GM19463 (cell line): ENCODE measurements at regions not wholly inside any gene's neighbourhood (a gene's known extent, or its start where the extent isn't known, plus 50 kb on each side); places are given as distances from the start of the nearest gene placed in this dataset.
A peak's percentile ranks its signal among the peaks of the same experiment; 100 is the strongest.

Experiments used
- ATAC-seq: cut with Tn5 transposase; IDR thresholded peaks from one replicate; pipeline ENCODE4 v1.9.1; 2021; ENCODE audit warnings: mild to moderate bottlenecking, moderate library complexity; ENCODE audit not compliant: unreplicated experiment

DNA sequence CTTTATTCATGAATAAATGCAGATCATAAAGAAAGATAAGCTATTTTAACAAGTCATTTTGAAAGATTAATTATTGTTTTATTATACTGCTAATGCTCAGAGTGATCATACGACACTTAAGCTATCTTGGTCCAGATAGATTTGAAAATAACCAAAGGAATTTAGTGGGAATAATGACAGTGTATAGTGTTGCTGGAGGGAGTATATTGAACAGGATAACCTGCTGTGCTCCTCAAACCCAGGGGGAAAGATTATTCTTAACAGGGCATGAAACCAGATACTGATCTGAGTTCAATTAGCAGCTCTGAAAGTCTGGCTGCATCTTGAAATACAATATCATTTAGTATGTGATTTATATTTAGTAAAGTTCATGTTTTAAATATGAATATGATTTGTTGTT is 216.3 kb upstream of the ITGA4 start:
- ATAC-seq = no peak

DNA sequence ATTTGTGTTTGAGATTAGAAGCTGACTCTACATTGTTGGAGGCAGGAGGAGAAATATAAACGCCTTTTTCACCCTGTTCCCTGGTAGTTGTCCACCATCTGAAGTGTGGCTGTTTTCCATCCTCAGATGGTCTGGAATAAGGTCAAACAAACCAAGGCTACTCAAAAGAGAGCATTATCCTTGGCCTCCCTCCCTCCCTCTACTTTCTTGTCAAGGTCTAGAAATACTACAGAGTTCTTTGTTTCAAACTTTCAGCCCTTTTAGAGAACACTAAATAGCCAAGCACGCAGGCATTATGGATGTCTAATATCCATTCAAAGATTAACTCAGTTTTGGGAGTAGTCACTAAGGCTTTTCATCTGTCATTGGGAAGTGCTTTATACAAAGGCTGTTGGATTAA is 215.8 kb upstream of the ITGA4 start:
- ATAC-seq = no peak

DNA sequence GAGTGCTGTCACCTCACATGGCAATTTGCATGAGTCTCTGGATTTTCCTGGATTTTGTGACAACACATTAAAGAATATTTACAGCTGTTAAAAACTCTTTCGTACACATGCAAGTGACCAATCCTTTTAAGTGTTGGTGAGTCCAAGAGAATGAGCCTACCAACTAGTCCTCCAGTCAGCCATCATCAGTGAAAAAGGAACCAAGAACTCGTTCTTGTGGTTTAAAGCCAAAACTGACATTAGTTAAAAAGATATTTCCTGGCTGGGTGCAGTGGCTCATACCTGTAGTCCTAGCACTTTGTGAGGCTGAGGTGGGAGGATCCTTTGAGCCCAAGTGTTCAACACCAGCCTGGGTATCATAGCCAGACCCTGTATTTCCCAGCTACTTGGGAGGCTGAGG is 215.4 kb upstream of the ITGA4 start:
- ATAC-seq = peak; percentile 87

DNA sequence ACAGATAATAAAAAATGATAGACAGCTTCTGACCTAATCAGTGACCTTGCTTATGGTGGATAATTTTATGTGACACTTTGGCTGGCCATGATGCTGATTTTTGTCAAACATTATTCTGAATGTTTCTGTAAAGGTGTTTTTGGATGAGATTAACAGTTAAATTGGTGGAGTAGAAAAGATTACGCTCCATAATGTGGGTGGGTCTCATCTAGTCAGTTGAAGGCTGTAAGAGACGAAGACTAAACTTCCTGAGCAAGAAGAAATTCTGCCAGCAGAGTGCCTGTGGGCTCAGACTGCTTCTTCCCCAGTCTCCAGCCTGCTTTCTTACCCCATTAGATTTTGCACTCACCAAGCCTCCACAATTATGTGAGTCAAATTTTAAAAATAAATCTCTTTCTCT is 214.9 kb upstream of the ITGA4 start:
- no peak for ATAC-seq

DNA sequence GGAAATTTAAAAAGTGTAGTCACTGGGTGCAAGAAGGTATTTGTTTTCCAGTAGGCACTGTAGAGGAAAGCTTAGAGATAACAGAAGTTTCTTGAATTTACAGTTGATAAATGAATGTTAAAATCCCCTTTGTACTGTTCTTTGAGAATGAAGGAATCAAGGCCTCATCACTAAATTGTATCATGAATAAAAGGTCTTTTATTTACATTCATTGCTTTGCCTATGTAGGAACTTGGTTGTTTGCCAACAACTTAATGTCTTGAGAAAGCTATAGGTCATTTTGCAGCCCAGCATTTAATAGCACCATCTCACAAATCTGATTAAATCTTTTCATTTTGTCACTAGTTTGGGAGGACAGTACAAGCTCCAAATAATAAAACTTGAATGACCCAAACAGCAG is 213.9 kb upstream of the ITGA4 start:
- ATAC-seq = no peak

DNA sequence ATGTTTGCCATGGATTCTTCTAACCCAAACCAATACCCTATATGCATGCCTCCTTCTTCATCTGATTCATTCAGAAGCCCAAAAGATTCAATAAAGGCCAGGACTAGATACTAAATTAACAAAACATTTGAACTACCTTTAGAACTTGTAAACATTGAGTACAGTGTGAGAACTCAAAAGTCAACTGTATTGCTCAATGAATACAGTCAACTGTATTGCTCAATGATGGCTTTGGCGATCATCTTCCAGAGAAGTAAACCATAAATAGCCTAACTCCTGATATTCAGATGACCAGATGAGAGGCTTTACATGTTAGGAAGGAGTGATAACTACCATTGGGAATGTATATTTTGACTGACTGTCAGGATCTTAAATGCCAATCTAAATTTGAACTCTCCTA is 206.5 kb upstream of the ITGA4 start:
- ATAC-seq = no peak

DNA sequence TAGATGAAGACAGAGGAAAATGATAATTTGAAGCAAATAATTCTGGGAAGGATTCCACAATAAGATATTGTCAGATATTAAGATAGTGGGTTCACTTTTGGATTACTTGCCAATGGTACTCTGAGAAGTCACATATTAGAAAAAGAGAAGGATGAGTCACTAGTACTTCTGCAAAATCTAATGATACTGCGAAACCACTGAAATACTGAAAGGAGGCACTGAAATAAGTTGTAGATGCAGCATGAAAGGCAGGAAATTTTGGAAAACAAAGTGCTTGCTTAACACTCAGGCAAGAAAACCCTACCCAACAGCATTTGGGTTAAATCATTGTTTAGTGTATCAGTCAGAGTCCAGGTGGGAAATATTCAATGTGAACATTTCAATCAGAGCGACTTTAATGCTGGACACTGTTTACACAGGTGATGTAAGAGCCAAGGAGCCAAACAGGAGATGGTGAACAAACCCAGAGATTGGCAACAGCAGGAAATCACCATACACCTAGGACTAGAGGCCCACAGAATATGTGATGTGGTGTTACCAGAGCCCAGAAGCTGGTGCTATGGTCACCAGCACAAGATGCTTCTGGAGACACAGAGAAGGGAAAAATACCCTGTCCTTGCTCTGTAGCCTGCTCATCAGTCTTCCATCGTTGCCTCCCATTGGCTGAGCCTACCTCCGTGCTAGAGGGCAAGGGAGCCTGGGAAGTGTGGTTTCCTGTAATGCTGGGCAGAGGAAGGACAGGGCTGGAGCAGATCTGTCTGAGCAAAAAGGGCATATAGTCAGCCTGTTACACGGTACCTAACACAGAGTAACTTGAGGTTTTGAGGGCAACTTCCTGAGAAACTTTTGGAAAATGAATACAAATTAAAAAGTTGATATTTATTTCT is 204.7 kb upstream of the ITGA4 start:
- ATAC-seq = peak; percentile 70

DNA sequence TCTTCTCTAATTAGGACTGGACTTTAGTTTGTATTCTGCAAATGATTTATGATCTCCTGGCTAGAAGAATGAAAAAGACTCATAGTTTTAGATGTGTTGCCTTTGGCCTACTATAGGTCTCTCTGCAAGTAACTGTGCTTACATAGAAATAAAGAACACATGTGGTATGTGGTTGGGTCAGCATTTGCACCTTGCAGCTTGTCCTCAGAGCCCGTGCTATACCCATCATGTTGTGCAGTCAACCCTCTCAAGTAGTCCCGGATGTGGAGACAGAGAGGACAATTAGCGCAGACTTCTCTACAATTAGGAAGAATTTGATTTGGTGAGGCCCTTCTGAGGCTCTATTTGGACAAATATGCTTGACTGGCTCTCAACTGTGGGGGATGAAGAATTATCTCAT is 203.7 kb upstream of the ITGA4 start:
- ATAC-seq = no peak

DNA sequence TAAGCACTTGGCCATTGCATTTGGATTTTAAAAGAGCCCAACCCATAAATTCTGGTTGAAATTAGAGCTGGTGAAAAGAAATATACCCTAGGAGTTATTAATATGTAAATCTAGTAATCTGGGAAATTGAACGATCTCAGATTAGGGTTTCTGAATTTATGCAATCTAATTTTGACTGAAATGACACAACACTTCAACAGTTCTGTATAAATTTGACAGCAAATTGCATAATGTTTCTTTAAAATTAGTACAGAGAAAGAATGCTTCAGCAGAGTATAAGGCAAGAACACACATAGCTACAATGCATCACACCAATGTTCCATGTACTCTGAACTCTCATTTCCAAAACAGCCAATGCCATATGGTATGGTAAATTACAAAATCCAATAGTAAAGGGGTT is 201.5 kb upstream of the ITGA4 start:
- no peak for ATAC-seq

DNA sequence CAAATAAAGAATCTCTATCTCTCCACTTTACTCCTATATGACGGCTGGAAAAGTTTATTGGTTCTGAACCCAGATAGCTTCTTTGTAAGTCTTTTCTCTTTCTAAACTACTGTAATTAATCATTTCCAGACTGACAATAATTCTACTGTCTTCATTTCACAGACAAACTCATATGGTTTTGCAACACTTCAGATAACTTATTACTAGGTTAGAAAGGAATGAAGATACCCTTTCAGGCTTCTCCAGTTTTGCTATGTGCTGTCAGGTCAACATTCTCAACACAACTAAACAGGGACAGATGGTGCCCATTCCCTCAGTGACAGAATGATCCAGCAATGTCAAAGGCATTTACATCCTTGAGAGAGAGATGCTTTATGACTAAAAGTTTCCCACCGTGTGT is 198.5 kb upstream of the ITGA4 start:
- no peak for ATAC-seq

DNA sequence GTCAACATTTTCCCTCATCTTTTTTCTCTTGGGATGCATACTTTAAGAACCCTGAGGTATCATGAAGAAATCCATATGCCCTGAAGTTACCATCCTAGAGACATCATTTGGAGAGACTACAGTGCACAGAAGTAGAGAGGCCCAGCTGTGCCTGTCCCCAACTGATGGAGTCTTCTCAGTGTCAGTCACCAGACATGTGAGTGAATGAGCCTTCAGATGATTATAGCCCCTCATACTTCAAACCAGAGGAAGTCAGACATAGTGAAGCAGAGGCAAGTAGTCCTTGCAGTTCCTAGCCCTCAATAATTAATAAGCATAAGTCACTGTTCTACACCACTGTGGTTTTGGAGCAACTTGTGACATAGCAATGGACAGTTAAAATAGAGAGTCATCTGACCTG is 194.4 kb upstream of the ITGA4 start:
- no peak for ATAC-seq

DNA sequence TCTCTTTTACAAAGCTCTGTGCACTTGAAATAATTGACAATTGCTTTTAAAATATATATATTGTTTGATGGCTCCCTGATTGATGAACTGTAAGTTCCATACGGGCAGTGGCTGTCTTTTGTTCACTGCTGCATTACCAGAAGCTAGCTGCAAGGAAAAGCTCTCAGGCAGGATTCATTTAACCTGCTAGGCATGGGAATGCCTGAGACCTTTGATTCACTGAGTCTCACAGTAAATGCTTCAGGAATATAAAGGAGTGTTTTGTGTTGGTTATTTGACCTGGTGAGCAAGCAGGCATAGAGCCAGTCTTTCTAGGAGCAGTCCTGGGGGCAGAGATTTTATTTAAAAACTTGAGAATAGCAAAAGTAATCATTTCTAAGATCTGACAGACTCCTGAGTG is 193.2 kb upstream of the ITGA4 start:
- ATAC-seq = no peak

DNA sequence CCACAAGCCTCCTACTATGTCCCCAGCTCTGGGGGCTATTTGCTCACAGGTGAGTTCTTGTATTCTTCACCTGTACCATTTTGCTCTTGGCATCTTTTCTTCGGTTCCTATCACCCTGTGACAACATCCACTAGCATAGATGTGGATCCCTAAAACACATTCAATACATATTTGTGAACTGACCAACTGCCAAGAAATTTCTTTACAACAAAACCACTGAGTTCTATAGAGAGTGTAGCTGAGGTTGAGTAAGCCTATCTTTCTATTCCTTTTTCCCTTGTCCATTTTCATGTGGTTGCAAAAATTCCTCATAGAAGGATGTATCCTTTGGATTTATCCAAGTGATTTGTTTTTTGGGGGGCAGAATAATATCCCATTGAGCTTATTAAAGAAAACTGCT is 192.7 kb upstream of the ITGA4 start:
- ATAC-seq = no peak

DNA sequence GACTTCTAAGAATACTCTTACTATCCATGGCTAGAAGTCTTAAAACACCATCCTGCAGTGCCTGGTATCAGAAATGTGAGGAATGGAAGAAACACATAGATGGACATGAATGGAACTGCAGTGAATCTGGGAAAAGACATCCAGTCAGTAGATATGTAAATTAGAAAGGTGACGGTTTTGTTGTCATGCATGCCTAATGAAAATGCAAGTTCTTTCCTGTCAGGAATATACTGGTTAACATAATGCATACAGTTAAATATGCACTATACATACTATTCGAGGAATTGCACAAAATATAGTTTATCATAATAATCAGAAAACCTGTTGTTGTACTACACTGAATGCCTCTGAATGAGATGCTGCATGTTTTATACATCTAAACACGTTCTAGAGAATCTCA is 190.6 kb upstream of the ITGA4 start:
- no peak for ATAC-seq

DNA sequence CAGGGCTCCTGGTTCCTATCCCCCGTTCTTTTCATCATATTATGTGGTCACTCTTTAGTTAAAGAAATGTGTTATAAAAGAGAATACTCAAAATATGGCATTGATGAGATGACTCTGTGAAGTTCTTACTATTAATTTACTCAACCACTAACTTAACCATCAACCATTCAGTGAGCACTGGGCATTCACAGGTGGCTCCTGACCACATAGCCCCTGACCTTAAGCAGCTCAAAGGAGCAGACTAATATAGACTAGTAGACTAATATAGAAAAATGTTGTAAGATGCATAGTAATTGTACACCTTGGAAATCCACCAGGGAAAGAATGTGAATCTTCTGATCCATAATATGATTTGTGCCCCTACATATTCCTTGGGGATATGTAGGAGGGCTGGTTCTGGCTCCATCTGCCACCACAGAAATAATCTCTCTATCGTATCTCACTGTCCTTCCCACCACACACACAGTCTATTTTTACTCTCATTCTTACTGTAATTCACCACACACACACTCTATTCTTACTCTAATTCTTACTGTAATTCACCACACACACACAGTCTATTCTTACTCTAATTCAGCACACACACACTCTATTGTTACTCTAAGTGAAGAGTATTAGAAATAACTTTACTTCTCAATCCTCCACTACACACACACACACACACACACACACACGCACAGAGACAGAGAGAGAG is 188.9 kb upstream of the ITGA4 start:
- ATAC-seq = no peak

DNA sequence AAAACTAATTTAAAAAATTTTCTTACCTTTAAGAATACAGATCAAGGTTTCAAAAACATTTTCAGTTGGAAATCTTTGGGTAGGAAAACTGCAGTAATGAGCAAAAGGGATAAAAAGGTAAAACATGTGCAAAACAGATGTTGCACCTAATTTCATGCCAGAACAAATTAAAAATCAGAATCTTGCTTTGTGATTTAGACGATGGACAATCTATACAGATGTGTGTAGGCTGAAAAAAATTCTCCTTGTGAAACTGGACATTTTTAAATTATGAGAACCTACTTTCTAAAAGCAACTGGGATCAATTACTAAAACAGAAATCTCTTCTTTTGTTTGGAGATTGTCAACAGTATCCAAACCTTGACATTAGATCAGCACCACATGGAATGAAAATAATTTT is 183.2 kb upstream of the ITGA4 start:
- no peak for ATAC-seq

DNA sequence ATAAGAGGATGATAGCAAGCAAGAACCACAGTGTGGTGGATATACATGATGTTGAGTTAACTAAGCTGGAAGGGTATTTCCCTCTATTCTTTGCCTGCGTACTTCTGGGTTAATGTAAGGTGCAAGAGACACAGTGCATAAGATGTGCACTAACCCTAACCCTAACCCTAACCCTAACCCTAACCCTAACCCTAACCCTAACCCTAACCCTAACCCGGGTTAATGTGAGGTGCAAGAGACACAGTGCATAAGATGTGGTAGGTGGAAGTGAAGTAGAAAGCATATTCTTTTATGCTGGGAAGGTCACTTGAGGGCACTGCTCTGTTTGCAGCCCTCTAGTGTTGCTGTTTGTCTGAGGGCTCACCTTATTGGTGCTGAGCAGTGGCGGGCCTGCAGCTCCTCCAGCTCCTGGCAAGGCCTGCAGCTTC is 181.5 kb upstream of the ITGA4 start:
- ATAC-seq = no peak

DNA sequence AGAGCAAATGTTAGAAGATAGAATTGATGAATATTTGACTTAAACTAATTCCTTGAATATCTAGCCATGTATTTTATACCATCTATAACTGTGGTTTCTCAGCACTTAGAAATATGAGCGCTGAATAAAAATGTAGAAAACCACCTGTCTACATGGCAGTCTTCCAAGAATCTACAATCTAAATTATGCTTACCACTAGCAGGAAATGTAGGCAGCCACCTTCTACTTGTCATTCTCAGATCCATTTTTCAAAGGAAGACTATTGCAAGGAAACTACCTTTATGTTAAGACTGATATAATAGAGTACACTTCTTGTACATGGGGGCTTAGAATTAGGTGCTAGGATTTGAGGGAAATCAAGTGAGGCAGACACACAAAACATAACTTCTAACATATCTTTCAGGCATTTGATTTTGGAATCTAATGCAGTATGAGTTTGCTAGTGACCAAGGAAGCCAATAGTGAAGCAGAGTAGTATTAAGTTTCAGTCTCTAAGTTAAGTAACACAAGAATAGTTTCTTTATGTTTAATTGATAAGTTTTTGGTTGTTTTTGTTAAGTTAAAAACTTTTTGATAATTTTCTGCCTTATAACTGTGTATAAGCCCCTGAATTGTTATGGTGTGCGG is 175.9 kb upstream of the ITGA4 start:
- ATAC-seq = no peak

DNA sequence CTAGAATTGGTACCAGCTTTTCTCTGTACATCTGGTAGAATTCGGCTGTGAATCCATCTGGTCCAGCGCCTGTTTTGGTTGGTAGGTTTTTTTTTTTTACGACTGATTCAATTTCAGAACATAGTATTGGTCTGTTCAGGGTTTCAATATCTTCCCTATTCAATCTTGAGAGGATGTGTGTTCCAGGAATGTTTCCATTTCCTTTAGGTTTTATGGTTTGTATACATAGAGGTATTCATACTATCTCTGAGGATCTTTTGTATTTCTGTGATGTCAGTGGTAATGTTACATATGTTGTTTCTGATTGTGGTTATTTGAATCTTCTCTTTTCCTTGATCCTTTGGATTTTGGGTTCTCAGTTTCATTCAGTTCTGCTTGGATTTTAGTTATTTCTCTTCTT is 172.1 kb upstream of the ITGA4 start:
- no peak for ATAC-seq

DNA sequence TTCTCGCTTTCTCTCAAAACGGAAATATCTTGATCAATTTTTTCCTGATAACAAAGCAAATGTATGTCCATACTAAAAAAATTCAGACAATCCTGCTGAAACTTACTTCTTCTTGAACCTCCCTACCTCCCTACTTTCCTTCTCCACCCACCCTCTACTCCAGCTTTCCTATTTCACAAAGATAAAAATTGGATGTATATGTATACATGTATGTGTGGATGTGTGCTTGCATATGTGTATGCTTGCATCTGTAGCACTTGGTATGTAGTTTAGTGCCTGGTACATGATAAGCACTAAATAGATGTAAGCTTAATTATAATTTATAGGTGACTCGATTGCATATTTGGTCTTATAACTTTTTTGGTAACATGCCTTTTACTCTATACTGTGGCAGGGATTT is 167.5 kb upstream of the ITGA4 start:
- no peak for ATAC-seq

DNA sequence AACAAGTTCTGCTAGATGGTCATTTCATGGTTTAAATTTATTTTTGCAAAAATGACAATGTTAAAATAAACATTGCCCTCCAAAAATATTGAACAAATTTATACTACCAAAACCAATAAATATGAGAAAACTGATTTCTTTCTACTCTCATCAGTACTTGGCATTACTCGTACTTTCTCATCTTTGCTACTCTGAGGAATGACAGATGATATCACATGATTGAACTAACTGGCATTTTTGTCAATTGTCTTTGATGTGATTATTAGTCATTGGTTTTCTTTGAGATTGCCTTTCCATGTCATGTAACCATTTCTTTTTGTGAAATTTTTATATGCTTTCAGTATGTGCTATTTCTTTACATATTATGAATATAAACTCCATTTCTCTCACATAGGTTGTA is 167.0 kb upstream of the ITGA4 start:
- no peak for ATAC-seq

DNA sequence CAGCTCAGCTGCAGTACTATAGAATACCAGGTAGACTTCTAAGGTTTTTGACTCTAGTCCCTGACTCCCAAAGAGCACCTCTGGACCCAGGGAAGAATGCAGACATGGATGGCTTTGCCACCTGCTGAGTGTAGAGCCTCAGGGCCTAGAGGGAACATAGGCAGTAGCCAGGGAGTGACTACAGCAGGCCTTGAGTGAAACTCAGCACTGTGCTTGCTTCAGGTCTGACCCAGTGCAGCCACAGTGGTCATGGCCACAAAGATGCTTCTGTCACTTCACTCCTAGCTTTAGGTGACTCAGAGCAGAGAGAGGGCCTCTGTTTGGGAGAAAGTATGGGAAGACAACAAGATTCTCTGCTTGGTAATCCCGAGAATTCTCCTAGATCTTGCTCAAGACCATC is 162.2 kb upstream of the ITGA4 start:
- no peak for ATAC-seq
